ENCODE measurements at regions not wholly inside any gene's neighbourhood (a gene's known extent, or its start where the extent isn't known, plus 50 kb on each side); places are given as distances from the start of the nearest gene placed in this dataset.
A peak's percentile ranks its signal among the peaks of the same experiment; 100 is the strongest.

DNA sequence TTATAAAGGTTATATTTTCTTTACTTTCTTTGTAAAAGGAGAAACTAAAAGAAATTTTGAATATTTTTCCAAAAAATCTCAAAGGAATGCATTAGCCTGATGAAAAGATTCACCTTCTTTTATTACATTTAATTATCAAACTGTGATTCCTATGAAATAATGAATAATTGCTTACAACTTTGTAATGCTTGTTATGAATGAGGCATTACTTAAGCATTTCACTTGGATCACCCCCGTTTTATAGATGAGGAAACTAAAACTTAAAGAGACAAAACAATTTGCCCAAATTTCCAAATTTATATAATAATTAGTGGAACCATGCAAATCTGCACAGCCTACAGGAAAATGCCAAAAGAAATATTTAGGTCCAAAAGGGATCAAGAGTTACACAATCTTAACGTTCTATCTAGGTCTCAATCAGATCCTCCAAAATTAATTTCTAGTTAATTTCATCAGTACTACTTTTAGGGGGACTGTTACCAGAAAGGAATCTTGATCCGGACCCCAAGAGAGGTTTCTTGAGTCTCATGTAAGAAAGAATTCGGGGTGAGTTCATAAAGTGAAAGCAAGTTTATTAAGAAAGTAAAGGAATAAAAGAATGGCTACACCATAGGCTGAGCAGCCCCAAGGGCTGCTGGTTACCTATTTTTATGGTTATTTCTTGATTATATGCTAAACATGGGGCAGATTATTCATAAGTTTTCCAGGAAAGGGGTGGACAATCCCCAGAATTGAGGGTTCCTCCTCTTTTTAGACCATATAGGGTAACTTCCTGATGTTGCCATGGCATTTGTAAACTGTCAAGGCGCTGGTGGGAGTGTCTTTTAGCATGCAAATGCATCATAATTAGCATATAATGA is 288.0 kb downstream of the ADGB start:
- DNase-seq: no peak

DNA sequence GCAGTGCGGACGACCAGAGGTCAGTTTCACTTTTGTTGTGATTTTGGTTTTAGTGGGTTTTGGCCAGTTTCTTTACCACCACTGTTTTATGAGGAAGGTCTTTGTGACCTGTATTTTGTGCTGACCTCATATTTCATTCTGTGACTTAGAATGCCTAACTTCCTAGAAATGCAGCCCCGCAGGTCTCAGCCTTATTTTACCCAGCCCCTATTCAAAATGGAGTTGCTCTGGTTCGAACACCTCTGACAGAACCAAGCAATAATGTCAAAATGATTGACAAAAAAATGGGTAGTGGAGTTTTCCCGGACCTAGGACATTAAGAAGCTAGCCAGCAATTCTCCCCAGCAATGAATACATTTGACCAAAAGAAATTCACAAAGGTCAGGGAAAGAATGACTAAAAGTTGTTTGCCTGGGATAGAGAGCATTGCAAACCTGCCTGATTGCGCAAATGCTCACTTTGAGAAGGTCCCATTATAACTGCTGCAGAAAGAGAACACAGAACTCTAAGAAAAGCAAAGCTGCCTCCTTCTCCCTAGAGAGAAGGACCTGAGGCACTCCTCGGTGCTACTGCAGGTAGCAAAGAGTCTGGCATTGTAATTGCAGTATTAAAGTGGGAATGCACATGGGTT is 288.8 kb downstream of the ADGB start:
- DNase-seq: no peak

DNA sequence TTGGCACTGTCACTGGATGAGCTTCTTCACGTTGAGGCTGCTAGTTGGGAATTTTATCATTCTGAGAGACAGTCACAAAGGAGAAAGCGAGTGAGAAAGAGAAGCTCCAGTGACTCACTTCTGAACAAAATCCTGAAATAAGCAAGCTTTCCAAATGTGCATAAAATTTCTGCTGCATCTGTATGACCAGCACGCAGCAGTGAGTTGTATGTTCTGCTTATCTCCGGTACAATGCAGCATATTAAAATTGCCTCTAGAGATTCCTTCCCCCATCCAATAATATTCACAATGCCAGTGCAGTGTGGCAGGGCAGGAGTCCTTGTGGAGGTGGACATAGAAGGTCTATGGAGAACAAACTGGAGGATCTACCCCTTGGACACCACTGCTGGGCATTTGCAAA is 290.5 kb downstream of the ADGB start:
- DNase-seq: no peak

DNA sequence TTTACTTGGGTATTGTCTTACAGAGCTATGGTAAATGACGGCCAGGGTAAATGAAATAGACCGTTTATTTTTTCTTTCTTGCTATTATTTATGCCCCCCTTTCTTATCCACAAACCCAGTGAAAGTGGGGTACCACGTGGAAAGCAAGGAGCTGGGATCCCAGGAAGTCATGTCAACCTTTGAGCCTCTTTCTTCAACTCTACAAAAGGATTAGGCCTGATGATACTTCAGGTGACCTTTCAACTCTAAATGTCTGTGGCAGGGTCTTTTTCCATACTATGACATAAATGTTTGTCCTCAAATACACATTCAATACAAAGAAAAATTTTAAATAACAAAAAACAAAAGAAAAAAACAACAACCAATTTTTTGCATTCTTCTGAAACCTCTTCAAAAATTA is 291.4 kb downstream of the ADGB start:
- no peak for DNase-seq

DNA sequence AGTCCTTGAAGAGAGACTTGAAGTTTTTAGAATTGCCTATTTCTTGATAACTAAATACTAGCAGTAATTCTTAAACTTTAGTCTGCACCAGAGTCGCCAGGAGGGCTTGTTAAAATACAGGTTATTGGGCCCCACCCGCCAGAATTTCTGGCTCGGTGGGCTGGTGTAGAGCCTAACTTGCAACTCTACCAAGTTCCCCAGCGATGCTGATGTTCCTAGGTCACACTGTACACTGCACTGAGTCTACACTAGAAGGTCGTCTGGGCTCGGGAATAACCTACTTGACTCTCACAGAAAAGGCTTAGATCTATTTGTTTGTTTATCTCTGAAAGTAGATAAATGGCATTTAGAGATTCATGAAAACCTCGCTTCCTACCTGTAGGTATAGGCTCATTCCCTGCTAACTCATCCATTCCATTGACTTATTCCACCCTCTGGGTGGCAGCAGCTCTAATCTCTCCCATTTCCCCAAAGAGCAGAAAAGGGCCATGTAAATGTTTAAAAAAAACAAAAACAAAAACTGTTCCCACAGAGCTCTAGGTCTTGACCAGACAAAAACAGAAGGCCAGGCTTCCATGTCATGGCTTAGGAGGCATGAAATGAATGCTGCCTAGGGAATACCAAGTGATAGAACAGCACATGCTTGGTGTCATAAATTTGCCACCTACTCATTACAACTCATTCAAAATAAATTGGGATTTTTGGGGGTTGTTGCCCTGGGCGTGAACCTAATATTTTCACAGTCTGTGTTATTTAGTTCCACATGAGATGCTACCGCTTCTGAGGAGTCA is 292.1 kb downstream of the ADGB start:
- DNase-seq: no peak

DNA sequence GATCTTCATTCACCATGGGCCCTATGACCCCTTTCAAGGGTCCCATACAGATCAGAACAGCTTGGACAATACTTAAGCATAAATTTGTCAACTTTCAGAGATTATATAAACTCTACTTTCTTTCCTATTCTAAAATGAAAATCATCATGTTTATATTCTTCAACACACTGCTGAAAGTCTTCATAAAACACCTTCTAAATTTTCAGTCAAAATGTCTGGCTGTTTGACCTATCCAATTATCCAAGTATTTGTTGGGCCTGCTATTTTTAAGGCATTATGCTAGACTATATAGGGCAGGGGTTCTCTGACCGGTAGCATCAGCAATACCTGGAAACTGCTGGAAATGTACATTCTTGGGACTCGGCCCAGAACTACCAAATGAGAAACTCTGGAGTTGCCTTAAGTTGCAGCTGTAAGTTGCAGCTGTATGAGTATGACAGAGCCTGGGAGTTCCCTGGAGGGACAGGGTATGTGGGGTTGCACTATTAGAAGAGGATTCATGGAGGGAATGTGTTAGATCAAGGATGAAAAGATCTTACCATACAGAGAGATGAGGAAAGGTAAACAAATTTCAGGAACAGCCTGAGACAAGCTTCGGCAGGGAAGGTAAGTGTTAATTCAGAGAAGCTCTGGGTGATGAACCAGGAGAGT is 293.0 kb downstream of the ADGB start:
- no peak for DNase-seq

DNA sequence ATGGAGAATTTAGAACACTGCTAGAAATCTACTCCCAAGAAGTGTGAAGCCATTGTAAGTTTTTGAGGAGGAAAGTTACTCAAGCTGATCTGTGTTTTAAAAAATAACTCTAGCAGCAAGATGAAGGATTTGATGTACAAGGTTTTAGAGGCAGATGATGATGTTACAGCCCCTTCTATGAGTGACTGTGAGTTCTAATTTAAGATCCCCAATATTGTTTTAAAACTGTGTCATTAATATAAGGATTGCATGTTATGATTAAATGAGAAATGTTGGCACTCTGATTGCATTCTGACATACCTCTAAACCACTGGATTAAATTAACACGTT is 293.5 kb downstream of the ADGB start:
- no peak for DNase-seq

DNA sequence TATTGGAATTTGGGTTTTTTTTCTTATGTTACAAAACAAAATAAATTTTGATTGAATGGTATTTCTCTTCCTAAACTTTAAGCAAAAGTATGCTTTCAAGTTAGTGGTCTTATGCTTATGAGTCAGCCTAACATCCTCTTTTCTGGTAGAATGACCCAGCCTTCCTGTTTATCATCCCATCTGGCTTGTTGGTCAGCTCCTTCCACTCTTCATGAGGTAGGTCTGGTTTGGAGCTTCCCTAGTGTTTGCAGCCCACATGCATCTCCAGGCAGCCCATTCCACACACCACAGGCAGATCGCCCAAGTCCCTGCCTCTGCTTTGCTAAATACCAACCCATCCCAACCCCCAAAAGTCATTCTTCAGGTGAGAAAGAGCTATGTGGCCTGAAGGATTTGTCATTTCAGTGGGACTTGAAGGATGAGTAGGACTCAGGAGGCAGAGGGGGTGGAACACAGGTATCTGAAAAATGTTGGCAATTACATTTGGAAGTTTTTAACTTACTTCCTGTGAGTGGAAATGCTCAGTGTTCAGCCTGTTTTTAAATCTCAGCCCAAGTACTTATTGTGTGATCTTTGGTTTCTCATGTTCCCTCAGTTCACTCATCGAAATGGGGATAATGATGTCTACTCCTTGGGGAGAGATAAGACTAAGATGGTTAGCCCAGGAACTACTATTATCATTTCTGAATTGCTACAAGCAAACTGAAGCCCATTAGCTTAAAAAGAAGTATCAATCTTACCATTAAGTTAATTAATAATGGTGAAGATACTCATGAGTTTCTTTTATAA is 294.0 kb downstream of the ADGB start:
- DNase-seq: peak; percentile 77

DNA sequence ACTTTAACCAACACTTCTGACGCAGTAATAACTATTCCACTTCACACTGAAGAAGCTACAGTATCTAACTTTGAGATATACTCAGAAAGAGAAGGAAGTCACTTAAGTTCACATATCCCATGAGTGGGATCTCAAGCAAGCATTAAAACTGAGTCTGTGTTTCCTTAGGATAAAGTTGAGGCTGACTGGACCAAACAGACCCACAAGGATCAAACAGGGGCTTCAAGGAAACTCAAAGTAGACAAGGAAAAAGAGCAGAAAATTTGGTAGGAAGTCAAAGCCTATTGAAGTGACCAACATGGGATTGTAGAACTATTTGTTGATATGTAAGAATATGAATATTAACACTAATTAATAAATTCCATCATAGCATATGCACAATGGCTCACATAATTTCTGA is 294.9 kb downstream of the ADGB start:
- no peak for DNase-seq

DNA sequence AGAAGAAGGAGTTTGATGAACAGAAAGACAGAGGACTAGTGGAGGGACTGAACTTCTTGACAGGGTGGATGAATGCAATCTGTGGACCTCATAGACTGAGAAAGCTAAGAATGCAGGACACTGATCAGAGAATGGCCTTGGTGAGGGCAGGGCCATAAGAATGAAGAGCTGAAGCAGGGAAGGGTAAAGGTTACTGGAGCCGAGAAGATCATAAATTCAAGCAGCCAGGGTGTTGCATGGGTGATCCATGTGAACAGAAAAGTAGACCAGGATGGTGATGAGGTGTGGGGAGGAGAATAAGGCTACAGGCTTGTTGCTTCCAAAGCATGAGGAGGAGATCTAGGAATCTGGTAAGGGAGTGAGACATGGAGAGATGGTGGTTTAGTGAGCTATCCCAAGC is 295.9 kb downstream of the ADGB start:
- DNase-seq: no peak

DNA sequence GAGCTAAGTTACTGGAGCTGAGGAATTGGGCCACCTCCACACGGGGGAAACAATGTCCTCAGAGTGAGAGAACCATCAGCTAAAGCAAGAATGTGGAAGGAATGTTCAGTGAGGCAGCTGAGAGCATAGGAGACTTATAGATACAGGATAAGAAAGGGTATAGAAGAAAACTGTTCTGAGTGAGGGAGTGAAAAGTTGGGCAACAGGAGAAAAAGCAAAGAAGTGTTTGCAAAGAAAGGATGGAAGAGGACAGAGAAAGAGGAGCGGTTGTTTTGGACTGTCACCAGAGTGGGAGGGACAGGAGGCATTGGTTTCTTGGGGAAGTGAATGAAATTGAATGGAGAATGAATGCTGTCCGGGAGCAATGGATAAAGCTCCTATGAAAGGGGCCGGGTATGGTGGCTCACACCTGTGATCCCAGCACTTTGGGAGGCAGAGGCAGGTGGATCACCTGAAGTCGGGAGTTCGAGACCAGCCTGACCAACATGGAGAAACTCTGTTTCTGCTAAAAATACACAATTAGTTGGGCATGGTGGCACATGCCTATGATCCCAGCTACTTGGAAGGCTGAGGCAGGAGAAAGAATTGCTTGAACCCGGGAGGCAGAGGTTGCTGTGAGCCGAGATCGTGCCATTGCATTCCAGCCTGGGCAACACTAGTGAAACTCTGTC is 296.5 kb downstream of the ADGB start:
- no peak for DNase-seq

DNA sequence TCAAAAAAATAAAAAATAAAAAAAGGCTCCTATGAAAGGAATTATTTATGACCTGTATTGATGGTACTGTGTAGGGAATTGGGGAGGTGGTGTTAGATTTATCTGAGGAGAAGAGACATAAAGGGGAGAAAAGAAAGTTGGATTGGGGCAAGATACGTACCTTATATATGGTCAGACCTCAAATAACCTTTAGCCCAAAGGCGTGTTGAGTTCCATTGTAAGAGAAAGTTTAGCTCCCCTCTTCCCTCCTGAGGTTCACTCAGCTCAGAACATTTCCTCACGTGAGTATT is 296.9 kb downstream of the ADGB start:
- DNase-seq: no peak

DNA sequence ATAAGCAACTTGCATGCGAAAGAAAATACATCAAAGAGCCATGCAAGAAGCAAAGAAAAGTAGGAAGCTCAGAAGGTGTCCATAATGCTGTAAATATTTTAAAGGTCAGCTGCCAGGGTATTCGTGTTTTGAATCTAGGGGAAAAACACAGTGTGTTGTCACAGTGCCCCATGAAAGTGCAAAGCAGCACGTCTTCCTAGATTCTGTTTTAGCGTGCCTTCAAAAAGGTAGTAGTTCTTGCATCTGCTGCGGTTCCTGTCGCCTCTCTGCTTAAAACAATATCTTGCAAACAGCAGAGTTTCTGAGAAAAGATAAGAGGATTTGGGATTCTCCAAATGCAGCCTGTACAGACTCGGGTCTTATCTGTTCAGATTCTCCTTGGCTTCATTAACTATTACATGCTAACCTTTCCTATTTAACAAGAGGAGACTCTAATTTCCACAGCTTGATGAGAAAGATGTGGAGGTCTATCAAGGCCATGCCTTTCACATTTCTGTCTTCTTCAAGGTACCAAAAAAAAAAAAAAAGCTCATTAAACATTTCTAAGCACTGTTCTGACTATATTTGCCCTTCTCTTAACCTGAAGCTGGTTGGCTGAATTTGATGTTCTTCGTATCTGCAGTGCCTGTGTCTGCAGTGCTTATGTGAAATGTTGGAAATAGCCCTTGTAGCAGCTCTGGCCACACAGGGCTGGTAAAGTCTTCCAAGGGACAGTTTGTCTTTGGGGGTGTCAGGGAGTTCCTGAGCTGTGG is 297.5 kb downstream of the ADGB start:
- DNase-seq: peak; percentile 68

DNA sequence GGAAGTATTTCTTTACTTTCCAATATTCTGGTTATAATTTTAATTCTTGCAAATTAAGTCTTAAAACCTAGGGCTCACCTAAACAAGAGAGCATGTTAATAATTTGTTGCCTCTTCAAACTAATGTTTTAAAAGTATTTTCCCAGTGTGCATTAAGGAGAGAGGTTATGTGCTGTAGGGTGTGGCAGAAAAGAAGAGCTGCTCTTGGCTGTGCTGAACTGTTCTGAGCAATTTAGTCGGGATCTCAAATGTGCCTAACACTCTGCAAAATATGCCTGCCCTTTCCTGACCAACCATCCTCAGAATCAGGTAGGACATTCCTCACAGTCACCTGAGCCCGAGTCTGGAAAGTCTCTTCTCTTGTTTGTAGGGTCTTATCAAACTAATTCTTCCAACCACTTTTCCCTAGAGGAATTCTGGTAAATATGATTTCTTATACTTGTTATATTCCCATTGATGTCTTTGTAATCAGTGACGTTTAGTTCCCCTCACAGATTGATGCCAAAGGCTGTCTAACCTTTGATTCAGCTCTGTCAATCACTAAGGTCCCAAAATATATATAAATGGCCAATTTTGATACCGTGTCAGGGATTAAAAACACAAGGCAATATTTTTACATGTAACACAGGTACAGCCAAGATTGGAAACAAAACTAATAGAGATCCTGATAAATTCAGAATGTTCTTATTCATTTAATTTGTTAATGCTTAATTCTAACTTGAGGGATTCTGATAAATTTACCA is 298.4 kb downstream of the ADGB start:
- DNase-seq: no peak

DNA sequence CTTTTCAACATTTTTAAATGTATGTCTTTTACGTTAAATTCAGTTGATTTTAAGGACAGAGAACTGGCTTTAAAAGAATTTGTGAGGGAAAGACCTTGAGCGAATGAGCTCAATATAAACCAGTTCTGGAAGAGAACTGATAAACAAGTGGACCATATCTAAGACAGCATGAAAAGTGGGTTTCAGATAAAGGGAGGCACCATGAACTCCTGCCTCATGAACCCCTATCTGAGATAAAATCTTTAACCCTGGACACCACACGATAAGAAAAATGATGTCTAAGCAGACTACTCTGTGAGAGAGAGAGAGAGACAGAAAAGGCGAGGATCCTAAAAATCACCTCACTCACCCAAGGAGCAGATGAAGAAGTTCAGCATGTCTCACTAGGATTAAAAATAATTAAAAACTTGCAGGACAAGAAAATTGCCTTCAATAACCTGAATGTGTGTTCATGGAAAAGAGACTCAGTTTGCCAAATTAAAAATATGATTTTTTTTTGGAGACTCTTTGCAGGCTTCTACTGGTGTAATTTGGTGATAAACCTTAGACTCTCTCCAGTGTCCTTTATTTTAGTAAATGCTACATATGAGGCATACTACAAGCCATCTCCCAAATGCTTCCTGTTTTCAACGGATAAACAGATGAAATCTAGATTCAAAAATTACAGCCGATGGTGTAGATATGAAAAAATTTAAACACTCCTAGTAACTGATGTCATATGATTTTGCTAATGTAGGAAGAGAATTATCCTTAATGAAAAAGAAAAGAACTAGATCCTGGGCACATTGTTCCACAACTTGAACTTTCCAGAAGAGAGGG is 299.5 kb downstream of the ADGB start:
- DNase-seq: peak; percentile 80

DNA sequence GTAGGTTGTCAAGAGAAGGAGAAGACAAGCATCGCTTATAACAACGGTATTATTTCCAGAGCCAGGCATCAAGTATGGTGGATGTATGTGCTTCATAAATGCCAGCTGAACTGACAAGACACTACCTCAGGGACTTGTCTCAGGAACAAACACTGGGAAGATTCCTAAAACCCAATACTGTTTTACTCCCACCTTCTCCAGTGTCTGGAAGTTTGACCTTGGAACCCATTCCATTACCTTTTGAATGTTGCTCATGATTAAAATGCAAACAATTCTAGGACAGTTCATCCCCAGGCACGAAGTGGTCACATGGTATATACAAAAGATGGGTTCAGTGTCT is 300.1 kb downstream of the ADGB start:
- no peak for DNase-seq

DNA sequence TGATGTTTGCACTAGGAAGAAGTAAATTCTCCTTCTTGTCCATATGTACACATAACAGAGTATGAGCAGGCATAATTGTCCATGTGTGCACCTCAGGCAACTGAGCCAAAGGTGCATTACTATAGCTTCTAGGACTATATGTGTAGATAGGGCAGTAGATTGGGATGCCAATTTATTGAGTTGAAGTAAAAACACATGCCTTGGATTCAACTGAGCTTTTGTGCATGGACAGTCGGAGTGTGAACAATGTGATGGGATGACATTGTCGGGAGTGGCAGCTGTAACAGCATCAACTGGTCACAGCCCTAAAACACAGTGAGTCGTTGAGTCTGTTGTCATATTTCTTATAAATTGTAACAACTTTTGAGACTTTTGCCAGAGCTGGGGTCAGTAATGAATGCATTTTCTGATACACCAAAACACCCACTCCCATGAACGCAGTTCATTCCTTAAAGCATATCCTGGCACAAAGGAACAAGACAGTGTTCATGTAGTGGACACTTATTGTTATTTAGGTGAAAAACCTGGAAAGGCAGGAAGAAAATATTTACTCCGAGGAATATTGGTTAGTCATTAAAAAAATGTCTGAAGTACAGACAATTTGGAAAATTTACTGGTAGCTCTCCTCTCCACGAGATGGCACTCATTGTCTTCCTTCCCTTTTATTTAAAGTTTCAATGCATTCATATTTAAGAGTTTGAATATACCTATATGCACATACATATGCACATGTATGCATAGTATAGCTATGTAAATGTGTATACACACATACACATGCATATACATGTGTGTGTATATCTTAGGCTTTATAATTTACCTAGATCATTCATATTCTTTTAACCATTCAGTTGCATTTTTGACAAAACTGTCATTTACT is 302.0 kb upstream of the STXBP5 start:
- peak; percentile 84 for DNase-seq

DNA sequence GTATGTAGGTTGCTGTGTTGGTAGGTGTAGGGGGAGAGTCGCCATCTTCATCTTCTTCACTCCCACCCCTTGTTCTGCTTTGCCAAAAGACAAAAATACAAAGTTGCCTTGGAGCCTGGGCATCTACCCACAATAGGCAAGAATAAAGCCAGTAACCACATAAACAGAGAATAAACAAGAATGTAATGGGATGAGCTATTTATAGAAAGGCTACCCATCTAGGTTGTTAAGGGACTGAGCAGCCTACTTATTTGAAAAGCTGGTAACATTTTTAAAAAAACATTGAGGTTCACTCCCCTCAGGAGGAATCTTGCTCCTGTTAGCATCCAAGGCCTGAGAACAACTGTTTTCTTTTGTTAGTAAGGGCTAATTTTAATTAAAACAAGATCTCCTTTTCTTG is 301.4 kb upstream of the STXBP5 start:
- DNase-seq: no peak

DNA sequence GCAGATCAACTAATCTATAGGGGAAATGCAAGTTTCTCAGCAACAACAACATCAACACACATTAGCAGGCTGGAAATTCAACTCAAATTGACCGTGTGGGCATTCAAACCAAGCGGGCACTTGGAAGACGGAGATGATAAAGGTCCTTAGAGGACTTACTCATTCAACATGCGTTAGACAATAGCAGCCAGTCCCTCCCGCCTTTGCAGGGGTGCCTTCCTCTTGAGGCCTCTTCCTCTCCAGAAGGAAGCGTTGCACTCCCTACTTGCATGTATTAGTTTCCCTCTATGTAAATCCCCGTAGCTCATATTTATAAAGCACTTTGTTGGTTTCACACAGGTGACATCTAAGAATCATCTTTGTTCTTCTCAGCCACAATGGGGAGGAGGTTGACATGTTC is 300.8 kb upstream of the STXBP5 start:
- DNase-seq: no peak

Measured in hematopoietic multipotent progenitor cell treated with erythropoietin and hydrocortisone succinate and interleukin-3 and kit ligand, for 6 days (in vitro differentiated cells).